SW 1271 (cell line): ENCODE measurements at regions not wholly inside any gene's neighbourhood (a gene's known extent, or its start where the extent isn't known, plus 50 kb on each side); places are given as distances from the start of the nearest gene placed in this dataset.
"Not testable (repeated sequence)": the region's sequence is repeated elsewhere in the genome, so short reads cannot be mapped to it uniquely, and the experiment has no call there.

Experiments used
- DNase-seq, 2 experiments: peaks; one replicate each; lab custom pipeline; 2025; lab: John Stamatoyannopoulos, UW

DNA sequence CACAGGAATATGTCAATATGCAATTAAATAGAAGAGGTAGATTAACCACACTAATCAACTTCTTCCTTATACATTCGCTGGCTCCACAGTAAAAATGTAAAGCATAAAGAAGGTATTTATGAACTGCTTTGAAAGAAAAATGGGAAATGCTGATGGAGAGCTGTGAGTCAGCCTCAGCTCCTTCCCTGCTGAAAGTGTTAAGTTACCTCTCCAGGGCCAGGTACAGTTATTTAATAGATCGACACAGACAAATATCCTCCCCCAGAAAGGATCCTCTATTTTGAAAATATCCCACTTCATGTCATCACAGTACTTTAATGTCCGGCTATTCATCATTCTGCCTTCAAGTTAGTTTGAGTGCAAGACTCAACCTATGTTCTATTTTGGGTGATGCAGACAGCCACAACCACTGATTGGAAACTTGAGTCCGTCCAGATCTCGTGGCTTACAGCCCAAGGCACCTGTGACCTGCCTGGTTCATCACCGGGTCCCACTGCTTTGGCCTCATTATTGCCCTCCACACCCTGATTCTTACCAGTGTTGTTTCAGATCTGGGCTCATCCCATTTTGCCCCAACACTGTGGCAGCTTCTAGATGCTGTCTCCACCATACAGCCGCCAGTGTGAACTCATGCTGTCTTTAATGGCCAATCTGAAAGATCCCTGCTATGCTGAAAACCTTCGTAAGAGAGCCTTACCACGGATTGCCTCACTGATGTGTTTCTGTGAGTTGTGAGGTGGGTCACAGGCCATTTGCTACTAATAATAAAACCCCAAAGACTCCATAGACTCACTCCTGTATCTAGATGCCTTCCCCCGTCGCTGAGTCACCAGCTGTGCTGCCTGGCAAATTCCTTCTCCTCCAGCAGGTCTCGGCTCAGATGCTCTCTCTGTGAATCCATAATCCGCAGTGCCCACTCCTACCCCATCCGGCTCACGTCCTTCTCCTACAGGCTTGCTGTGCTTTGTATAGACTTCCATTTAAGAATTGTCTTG is 56.2 kb upstream of the DDAH1 start:
- not testable (repeated sequence) for DNase-seq

- DNase-seq: not testable (repeated sequence)
Observed at GRCh38 chr1:85522458-85522857, 57.5 kb upstream of the DDAH1 start.

- DNase-seq: not testable (repeated sequence)
Observed at GRCh38 chr1:85523061-85523460, 57.5 kb upstream of the CCN1 start.

- DNase-seq: not testable (repeated sequence)
Observed at GRCh38 chr1:85524281-85524886, 56.2 kb upstream of the CCN1 start.

DNA sequence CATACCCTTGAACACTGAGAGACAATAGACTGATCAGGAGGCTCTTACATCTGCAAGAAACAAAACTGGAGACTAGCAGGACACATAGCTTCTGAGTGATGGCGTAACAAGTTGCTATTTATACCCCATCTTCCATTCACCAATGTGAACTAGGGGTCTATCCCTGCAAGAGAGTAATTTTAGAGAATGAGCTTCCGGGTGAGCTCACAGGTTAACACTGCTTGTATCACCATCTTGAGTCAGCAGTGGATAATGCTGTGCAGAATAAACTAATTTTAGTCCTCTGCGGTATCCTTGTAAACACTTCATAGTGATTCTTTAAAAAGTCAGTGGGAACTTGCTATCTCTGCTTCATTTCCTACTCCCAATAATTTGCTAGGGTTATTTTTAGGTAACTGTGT is 55.0 kb upstream of the CCN1 start:
- DNase-seq: not testable (repeated sequence)

GRCh38 chr1:85526216-85526615 is 54.3 kb upstream of the CCN1 start:
- not testable (repeated sequence) for DNase-seq

DNA sequence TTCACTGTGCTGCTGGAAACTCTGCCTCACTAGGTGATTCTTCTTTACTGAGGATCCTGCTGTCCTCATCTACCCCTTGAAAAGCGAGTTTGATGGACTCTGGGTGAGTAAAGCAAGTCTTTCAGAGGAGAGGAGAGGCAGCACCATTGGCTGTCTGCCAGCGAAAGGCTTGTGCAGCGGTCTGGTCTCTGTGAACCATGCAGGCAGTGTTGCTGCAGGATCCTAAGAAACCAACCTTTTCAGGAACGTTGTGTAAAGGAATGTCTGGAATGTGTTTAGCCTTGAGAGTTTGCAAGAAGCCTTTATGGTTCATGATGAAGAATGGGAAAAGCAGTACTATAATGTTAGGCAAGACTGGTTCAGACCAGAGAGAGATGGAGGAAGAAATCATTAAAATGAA is 53.4 kb upstream of the CCN1 start:
- peak in 1 of 2 experiments; percentile 55 for DNase-seq
